NCI-H748 treated with DMSO at 0.1 percent for 48 hours (cell line): ENCODE measurements at regions not wholly inside any gene's neighbourhood (a gene's known extent, or its start where the extent isn't known, plus 50 kb on each side); places are given as distances from the start of the nearest gene placed in this dataset.

Source experiments
- DNase-seq: peaks from one replicate; lab custom pipeline; 2025; lab: John Stamatoyannopoulos, UW

DNA sequence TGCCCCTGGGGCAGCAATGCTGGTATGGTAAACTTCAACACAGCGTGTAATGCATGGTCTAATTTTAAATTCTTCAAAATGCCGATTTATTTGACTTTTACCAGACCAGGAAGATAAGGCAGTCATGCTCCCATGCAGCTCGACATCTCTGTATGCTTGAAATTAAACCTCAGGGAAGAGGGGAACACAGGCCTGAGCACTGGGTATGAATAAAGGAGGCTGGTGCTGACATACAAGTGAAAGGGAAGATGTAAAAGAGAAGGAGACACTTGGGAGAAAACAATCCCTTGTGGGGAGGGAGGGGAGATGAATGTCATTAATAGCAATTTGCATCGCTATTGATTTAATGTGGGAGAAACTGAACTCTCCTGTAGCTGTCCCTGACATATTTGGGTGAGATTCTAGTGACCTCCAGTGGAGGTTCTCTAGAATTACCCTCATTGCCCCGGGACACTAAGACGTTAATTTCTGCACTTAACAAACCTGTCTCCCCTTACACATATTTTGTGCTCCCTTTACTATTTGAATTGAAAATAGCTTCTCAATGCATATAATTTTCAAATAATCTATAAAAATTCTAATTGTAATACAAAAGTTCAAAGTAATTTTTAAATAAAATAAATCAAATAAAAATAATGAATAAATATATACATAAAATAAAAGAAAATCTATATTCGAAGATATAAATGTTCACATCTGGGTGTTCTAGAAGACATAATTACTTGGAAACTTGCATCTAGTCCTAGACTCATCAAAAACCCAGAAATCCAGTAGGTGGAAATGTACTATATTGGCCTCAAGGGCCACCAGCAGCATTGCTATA lies 283.1 kb downstream of the LMX1A start:
- peak; percentile 59 for DNase-seq

GRCh38 chr1:165070675-165071074 lies 285.8 kb downstream of the LMX1A start:
- DNase-seq, result no peak

- DNase-seq, result peak; percentile 93
Measured at GRCh38 chr1:165069829-165070228, 286.7 kb downstream of the LMX1A start.

GRCh38 chr1:165068741-165069140 lies 287.8 kb downstream of the LMX1A start:
- DNase-seq, result no peak

GRCh38 chr1:165067829-165068228 lies 288.7 kb downstream of the LMX1A start:
- DNase-seq, result no peak

DNA sequence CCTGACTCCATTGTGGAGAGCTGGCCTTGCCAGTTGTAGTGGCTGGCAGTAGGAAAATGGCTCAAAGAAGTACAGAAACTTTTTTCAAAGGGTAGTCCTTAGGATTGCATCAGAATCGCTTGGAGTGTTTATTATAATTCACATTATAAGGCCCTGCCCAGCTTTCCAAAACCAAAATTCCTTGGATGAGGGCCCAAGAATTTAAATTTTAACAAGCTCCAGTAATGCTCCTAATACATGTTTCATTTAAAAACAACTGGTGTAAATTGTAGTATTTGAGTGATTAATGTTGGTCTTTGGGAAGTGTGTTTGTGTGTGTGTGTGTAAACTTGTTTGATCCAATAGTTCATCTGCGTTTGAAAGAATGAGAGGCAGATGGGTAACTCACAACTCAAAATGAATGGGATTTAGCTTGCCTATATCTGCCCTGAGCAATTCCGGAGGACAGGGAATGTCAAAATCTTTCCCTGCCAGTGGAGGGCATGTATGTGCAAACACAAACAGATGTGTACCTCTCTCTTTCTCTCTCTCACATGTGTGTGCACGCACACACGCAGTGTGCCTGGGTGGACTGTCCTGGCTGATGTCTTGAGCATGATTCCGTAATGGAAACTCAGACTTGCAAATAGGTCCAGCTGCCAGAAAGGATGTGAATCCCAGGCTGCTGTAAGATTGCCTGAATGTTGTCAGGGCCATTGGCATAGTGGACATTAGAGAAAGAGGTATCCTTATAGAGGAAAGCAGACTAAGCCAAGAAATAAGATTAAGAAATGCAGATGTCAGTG lies 293.1 kb downstream of the LMX1A start:
- DNase-seq, result no peak

- no peak for DNase-seq
Measured at GRCh38 chr1:165062346-165062745, 294.2 kb downstream of the LMX1A start.

- DNase-seq, result no peak
Measured at GRCh38 chr1:165060285-165060793, 296.2 kb downstream of the LMX1A start.

GRCh38 chr1:165057956-165058355 lies 298.6 kb downstream of the LMX1A start:
- no peak for DNase-seq

DNA sequence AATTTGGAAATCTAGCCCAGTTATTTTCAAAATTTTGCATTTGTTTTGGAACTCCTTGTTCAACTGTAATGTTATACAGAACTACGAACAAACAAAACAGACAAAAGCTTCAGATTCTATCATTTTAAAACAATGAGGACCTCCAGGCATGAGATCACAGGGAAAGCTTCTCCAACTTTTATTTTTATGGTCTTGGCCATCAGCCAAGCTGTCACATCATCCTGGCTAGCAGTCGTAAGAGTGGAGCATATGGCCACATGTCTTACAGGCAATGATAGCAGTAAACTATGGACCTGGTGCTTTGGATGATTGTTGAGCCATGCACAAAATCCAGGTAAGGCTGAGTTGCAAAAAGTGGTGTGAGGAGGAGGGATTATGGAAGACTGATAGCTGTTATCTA lies 299.6 kb downstream of the LMX1A start:
- peak; percentile 52 for DNase-seq

- no peak for DNase-seq
Measured at GRCh38 chr1:165055581-165055980, 300.9 kb downstream of the LMX1A start.

DNA sequence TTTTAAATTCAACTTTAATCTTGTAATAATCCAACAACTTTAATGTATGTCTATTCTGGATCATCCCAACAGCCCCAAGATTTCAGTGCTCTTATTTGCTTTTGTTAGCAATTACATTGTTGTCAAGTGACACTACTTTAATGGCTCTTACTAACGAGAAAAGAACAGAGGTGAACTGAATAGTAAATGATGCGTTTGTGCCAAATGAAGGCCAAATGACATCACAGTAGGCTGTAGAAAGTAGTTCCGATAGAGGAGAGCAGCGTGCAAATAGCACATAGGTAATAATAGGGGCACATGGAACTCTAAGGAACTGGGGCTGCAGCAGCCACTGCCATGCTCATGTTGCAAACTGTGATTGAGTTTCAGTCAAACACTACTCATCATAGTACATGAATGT lies 301.9 kb downstream of the LMX1A start:
- DNase-seq, result no peak

DNA sequence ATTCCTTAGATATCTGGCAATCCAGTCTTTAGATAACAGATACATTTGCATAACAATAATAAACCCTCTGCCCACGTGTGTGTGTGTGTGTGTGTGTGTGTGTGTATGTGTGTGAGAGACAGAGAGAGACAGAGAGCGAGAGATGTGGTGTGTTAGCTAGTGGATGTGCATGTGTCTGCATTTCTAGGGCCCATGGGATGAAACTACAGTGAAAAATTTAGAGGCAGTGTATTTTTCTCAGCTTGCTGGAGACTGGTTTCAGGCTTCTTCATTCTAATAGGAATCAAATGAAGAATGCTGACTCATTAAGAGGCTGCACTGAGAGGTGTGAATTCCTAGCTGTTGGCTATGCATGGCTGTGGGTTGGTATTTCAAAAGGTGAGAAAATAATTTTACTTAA lies 303.2 kb downstream of the LMX1A start:
- DNase-seq, result no peak

- DNase-seq, result no peak
Measured at GRCh38 chr1:165052936-165053335, 303.6 kb downstream of the LMX1A start.

DNA sequence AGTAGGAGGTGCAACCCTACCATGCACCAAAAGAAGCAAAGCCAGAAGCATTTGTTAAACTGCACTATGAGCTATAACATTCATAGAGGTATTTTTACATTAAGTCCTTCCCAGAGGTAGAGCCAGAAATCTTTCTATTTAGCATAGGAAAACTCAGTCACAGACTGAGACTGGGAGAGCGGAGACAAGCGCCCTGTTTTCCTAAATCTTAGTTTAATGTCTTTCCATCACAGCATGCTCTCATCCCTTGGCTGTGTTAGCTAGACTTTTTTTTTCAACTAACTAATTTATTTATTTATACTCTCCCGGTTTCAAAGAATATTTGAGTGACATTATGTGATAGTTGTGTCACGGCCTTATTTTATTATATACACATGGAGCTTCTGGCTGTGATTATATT lies 304.1 kb downstream of the LMX1A start:
- no peak for DNase-seq

DNA sequence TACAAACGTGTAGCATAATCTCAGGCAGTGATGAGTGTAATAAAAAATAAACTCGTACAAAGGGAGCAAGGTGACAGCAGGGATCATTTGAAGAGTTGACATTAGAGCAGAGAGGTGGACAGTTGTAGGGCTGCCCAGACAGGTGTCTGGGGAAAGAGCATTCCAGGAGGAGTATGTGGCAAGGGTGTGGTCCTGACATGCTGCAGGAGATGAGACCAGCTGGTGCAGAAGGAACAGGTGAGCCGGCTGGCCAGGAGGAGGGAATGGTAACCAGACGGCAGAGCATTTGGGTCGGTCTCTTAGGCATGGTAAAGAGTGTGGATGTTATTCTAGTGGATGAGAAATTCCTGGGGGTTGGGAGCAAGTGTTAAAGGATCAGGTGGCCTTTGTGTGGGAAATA lies 306.3 kb downstream of the LMX1A start:
- no peak for DNase-seq

- no peak for DNase-seq
Measured at GRCh38 chr1:165047994-165048393, 308.5 kb downstream of the LMX1A start.

GRCh38 chr1:165045902-165046301 lies 310.6 kb downstream of the LMX1A start:
- DNase-seq, result no peak

GRCh38 chr1:165040641-165041040 lies 315.9 kb downstream of the LMX1A start:
- no peak for DNase-seq

DNA sequence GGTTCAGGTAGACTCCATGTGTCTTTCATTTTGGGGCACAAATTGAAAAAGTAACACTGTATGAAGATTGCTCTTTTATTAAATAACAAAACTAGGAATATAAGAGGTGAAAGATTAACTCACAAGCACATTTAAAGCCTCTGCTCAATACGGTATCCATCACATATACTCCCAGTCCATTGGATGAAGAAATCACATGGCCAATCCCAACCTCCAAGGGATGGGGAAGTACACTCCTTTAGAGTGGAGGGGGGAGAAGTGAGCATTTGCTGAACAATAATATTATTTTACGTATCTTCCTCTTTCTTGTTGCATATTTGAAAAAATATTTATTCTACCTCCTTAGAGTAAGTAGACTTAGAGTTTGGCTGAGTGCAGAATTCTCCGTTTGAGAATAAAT lies 316.5 kb downstream of the LMX1A start:
- no peak for DNase-seq

- no peak for DNase-seq
Measured at GRCh38 chr1:165036403-165036802, 320.1 kb downstream of the LMX1A start.

DNA sequence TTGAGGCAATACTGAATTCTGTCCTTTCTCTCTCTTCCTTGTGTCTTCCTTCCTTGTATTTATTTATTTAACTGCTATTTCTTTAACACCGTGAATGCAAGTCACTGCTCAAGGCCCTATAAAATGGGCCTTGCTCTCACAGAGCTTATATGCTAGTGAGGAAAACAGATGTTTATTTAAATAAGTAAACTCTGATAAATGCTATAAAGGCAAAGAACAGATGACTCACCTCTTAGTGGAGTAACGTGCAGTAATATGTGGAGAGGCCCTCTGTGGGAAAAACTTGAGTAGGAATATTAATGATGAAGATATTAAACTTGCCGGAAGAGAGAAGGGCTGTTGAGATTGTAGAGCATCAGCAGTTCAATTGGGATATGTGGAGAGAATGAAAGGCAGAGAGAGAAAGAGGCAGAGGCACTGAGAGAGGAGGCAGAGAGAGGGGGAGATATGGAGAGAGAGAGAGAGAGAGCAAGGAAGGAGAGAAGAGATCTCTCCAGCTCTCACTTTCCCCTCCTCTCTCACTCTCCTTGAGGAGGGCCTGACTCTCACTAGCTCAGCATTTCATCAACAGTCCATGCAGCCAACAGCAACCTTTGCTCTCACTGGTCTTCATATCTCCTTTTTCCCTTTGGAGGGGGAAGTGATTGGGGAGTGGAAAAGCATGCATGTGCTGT lies 322.2 kb downstream of the LMX1A start:
- DNase-seq, result no peak

GRCh38 chr1:165031001-165031400 lies 325.5 kb downstream of the LMX1A start:
- no peak for DNase-seq
